GM23338 (cell line): ENCODE measurements at regions not wholly inside any gene's neighbourhood (a gene's known extent, or its start where the extent isn't known, plus 50 kb on each side); places are given as distances from the start of the nearest gene placed in this dataset.

Experiments used
- ATAC-seq: fragments of 200-7000 bp; cut with Tn5 transposase; 3 replicates; pipeline ENCODE4 v1.9.1; 2020
- DNase-seq: peaks from one replicate; pipeline ENCODE4 v3.0.0-alpha.2; 2015; ENCODE audit warnings: low spot score
- H2AFZ ChIP-seq: fragments of 200-600 bp; sonication (generic); 2 replicates; pipeline ENCODE4 v1.8.0; 2016; ENCODE audit warnings: antibody characterized with exemption, mild to moderate bottlenecking, moderate library complexity
- H3F3A ChIP-seq: fragments of 200-600 bp; sonication (generic); replicated peaks from 2 replicates; pipeline ENCODE4 v1.8.0; 2017; ENCODE audit warnings: antibody characterized with exemption, mixed run types, low read depth
- H3K27ac ChIP-seq: fragments of 200-600 bp; sonication (generic); 2 replicates; pipeline ENCODE4 v1.6.1; 2016; ENCODE audit warnings: low read depth
- H3K27me3 ChIP-seq: fragments of 200-600 bp; sonication (generic); 2 replicates; pipeline ENCODE4 v1.8.0; 2016; ENCODE audit warnings: mild to moderate bottlenecking, mixed run types, moderate library complexity; ENCODE audit not compliant: insufficient read depth
- H3K36me3 ChIP-seq: fragments of 200-600 bp; sonication (generic); 2 replicates; pipeline ENCODE4 v1.8.0; 2016; ENCODE audit warnings: mild to moderate bottlenecking; ENCODE audit not compliant: insufficient read depth
- H3K4me1 ChIP-seq: fragments of 200-600 bp; sonication (generic); 2 replicates; pipeline ENCODE4 v1.8.0; 2016; ENCODE audit warnings: mild to moderate bottlenecking, moderate library complexity; ENCODE audit not compliant: insufficient read depth
- H3K4me2 ChIP-seq: fragments of 200-600 bp; sonication (generic); 2 replicates; pipeline ENCODE4 v1.7.1; 2017; ENCODE audit warnings: mixed run types
- H3K4me3 ChIP-seq: fragments of 200-600 bp; sonication (generic); 2 replicates; pipeline ENCODE4 v1.6.1; 2016; ENCODE audit warnings: mixed run types
- H3K79me2 ChIP-seq: fragments of 200-600 bp; sonication (generic); replicated peaks from 2 replicates; pipeline ENCODE4 v1.8.0; 2017; ENCODE audit warnings: mild to moderate bottlenecking; ENCODE audit not compliant: insufficient read depth
- H3K9me2 ChIP-seq: fragments of 200-600 bp; sonication (generic); 2 replicates; pipeline ENCODE4 v1.8.0; 2017; ENCODE audit not compliant: insufficient read depth
- H4K20me1 ChIP-seq: fragments of 200-600 bp; sonication (generic); replicated peaks from 2 replicates; pipeline ENCODE4 v1.8.0; 2017; ENCODE audit warnings: mild to moderate bottlenecking; ENCODE audit not compliant: insufficient read depth
- H3K27ac Mint-ChIP-seq: 2 replicates; pipeline ENCODE4 v1.8.0; 2020; ENCODE audit warnings: inconsistent platforms, mild to moderate bottlenecking, moderate library complexity, mixed read lengths
- H3K27me3 Mint-ChIP-seq: 3 replicates; pipeline ENCODE4 v1.8.0; 2022; ENCODE audit warnings: low read depth, mild to moderate bottlenecking, moderate library complexity, mixed read lengths, inconsistent platforms; ENCODE audit not compliant: insufficient read depth, poor library complexity
- H3K36me3 Mint-ChIP-seq: 3 replicates; pipeline ENCODE4 v1.8.0; 2021; ENCODE audit warnings: low read depth, mild to moderate bottlenecking, inconsistent platforms, moderate library complexity, mixed read lengths
- H3K4me1 Mint-ChIP-seq: 3 replicates; pipeline ENCODE4 v1.8.0; 2020; ENCODE audit warnings: mild to moderate bottlenecking, inconsistent platforms, mixed read lengths
- H3K4me3 Mint-ChIP-seq: 3 replicates; pipeline ENCODE4 v1.8.0; 2021; ENCODE audit warnings: moderate library complexity, mild to moderate bottlenecking, inconsistent platforms, mixed read lengths
- H3K9me3 Mint-ChIP-seq: 3 replicates; pipeline ENCODE4 v1.8.0; 2020; ENCODE audit warnings: moderate library complexity, mild to moderate bottlenecking, inconsistent platforms, mixed read lengths
- CREB1 ChIP-seq: fragments of 250-450 bp; sonication (Bioruptor Pico); IDR thresholded peaks from 2 replicates; pipeline ENCODE4 v1.5.0; 2020; ENCODE audit warnings: low read depth, mild to moderate bottlenecking, moderate library complexity
- EZH2 ChIP-seq: fragments of 200-600 bp; sonication (generic); IDR thresholded peaks from one replicate; pipeline ENCODE4 v1.8.0; 2017; ENCODE audit warnings: antibody characterized with exemption, mild to moderate bottlenecking, low read depth; ENCODE audit not compliant: unreplicated experiment
- EZH2phosphoT487 ChIP-seq: fragments of 200-600 bp; sonication (generic); IDR thresholded peaks from one replicate; pipeline ENCODE4 v1.8.1; 2018; ENCODE audit warnings: antibody characterized with exemption; ENCODE audit not compliant: unreplicated experiment
- NANOG ChIP-seq: IDR thresholded peaks from 2 replicates; pipeline ENCODE4 v1.6.1; 2016; ENCODE audit warnings: antibody characterized with exemption, borderline replicate concordance
- POLR2AphosphoS5 ChIP-seq: IDR thresholded peaks from 2 replicates; pipeline ENCODE4 v1.6.1; 2016; ENCODE audit warnings: antibody characterized with exemption, low read depth
- STAT1 ChIP-seq: IDR thresholded peaks from one replicate; pipeline ENCODE4 v1.6.1; 2016; ENCODE audit warnings: antibody characterized with exemption; ENCODE audit not compliant: unreplicated experiment
- ZNF114 ChIP-seq: fragments of 250-450 bp; sonication (Bioruptor Pico); IDR thresholded peaks from 2 replicates; pipeline ENCODE4 v1.5.0; 2020; ENCODE audit warnings: mild to moderate bottlenecking, moderate library complexity
- ZNF331 ChIP-seq: fragments of 250-450 bp; sonication (Bioruptor Pico); IDR thresholded peaks from 2 replicates; pipeline ENCODE4 v1.5.0; 2020; ENCODE audit warnings: low read depth, mild to moderate bottlenecking, moderate library complexity
- TF ChIP-seq, protein P1 (sequence below): IDR thresholded peaks from 2 replicates; pipeline ENCODE4 v1.6.1; 2016; ENCODE audit warnings: antibody characterized with exemption
- TF ChIP-seq, protein P2 (sequence below), 2 experiments: fragments of 200-600 bp in 1 of 2; sonication (generic) in 1 of 2; conservative IDR thresholded peaks; 2 replicates each; pipeline versions ENCODE4 v1.5.1 to v1.6.1; 2016 to 2017; ENCODE audit warnings: antibody characterized with exemption in 2 of 2, low read depth in 2 of 2, mild to moderate bottlenecking in 2 of 2, moderate library complexity in 1 of 2

DNA sequence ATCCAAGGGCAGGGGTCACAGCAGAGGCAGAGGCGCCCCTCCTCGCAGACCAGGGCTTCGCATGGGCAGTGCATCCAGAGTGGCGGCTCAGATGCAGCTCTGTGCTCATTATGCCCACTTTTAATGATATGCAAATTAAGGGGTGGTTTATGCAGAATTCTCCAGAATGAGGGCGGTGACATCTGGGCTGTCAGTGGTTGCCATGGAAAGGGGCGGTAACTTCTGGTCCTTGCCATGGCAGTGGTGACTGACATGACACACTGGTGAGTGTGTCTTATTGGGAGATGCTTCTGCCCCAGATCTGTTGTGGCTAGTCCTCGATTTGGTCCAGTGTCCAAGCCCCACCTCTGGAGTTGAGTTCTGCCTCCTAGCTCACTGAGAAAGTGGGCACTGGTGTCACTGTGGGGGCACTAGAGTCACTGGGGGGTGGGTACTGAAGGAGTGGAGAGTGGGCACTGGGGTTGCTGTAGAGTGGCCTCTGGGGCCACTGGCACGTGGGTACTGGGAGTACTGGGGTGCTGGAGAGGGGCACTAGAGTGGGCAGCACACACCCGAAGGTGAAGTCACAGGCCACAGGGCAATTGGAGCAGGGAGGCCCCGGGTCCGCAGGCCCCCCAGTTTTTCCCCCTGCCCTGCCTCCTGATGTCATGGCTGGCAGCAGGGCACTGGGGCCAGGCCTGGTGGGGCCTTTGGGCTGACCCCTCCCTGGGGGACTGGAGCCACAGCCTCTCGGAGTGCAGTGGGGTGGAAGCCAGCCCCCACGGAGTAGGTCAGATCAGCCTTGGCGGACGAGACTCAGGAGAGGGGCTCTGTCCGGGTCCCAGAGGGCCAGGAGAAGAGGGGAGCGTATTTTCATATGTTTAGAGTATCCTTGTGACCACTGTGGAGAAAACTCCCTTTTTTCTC, 98.6 kb upstream of the NKX1-1 start (continued):
- TF ChIP-seq EZH2phosphoT487 (no peak), EZH2 (no peak), NANOG (no peak), CREB1 (CRISPR knock-in tag) (no peak), STAT1 (no peak), ZNF331 (CRISPR knock-in tag) (no peak)
- TF ChIP-seq, protein P1, sequence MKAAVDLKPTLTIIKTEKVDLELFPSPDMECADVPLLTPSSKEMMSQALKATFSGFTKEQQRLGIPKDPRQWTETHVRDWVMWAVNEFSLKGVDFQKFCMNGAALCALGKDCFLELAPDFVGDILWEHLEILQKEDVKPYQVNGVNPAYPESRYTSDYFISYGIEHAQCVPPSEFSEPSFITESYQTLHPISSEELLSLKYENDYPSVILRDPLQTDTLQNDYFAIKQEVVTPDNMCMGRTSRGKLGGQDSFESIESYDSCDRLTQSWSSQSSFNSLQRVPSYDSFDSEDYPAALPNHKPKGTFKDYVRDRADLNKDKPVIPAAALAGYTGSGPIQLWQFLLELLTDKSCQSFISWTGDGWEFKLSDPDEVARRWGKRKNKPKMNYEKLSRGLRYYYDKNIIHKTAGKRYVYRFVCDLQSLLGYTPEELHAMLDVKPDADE: no peak
- TF ChIP-seq, protein P2, sequence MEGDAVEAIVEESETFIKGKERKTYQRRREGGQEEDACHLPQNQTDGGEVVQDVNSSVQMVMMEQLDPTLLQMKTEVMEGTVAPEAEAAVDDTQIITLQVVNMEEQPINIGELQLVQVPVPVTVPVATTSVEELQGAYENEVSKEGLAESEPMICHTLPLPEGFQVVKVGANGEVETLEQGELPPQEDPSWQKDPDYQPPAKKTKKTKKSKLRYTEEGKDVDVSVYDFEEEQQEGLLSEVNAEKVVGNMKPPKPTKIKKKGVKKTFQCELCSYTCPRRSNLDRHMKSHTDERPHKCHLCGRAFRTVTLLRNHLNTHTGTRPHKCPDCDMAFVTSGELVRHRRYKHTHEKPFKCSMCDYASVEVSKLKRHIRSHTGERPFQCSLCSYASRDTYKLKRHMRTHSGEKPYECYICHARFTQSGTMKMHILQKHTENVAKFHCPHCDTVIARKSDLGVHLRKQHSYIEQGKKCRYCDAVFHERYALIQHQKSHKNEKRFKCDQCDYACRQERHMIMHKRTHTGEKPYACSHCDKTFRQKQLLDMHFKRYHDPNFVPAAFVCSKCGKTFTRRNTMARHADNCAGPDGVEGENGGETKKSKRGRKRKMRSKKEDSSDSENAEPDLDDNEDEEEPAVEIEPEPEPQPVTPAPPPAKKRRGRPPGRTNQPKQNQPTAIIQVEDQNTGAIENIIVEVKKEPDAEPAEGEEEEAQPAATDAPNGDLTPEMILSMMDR (conservative IDR thresholded peaks at IDR 0.05; ENCODE audit: low read depth in 2 of 2): no peak

DNA sequence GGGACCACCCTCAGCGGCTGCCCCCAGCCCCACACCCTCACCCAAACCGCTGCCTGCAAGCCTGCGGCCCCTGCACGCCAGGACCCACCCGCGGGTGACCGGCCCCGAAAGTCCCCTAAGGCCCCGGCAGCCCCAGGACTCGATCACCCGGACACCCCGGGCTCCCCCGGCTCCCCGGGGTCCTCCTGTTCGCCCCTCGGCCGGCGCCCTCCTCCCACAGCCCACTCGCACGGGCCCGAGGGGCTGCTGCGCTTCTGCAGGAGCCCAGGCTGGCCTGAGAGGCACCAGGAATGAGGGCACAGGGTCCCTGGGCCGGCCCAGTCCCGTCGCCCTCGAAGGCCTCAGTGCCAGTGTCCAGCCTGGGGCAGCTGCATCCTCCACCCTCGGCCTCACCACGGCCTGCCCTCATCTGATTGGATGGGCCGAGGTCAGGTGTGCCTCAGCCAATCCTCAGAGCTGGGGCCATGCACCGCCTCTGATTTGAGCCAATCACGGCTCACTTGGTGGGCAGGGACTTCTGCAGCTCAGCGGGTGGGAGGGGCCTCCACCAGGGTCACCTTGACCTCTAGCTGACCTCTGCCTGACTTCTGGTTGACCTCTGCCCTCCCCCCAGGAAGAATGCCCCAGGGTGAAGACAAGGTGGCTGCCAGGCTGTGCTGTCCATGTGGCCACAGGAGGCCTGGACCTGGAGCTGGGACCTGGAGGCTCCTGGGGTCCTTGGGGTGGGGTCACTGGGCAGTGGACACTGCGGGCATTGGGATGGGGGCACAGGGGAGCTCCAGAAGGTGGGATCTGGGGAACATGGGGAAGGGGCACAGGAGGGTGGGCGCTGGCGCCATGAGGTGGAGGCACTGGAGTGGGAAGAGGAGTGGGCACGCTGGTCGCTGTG, 97.6 kb upstream of the NKX1-1 start:
- Mint-ChIP-seq H3K27me3 (peaks cover 7% of the 10 kb centered on the region), H3K27ac (no peak overlapping the region), H3K4me1 (peaks cover 7% of the 10 kb centered on the region), H3K4me3 (no peak overlapping the region), H3K36me3 (no peaks in the 10 kb centered on the region), H3K9me3 (no peaks in the 10 kb centered on the region)
- no peaks in the 10 kb centered on the region for H3F3A ChIP-seq
- H3K4me1 ChIP-seq: no peaks in the 10 kb centered on the region
- no peaks in the 10 kb centered on the region for H3K27me3 ChIP-seq
- no peaks in the 10 kb centered on the region for H3K36me3 ChIP-seq
- H4K20me1 ChIP-seq: no peaks in the 10 kb centered on the region
- H3K9me2 ChIP-seq: no peaks in the 10 kb centered on the region
- no peak overlapping the region for H2AFZ ChIP-seq
- no peak overlapping the region for H3K4me3 ChIP-seq
- ATAC-seq (no peak), DNase-seq (no peak)
- H3K79me2 ChIP-seq: no peaks in the 10 kb centered on the region
- H3K27ac ChIP-seq: no peak overlapping the region
- H3K4me2 ChIP-seq: no peak overlapping the region
- TF ChIP-seq, protein P2 (conservative IDR thresholded peaks at IDR 0.05; ENCODE audit: low read depth in 2 of 2): no peak
- TF ChIP-seq CREB1 (CRISPR knock-in tag): no peak
- no peak for TF ChIP-seq STAT1
- TF ChIP-seq EZH2: no peak
- TF ChIP-seq POLR2AphosphoS5: no peak
- no peak for TF ChIP-seq ZNF331 (CRISPR knock-in tag)
- no peak for TF ChIP-seq ZNF114
- no peak for TF ChIP-seq NANOG
